ENCODE measurements at regions not wholly inside any gene's neighbourhood (a gene's known extent, or its start where the extent isn't known, plus 50 kb on each side); places are given as distances from the start of the nearest gene placed in this dataset.

DNA sequence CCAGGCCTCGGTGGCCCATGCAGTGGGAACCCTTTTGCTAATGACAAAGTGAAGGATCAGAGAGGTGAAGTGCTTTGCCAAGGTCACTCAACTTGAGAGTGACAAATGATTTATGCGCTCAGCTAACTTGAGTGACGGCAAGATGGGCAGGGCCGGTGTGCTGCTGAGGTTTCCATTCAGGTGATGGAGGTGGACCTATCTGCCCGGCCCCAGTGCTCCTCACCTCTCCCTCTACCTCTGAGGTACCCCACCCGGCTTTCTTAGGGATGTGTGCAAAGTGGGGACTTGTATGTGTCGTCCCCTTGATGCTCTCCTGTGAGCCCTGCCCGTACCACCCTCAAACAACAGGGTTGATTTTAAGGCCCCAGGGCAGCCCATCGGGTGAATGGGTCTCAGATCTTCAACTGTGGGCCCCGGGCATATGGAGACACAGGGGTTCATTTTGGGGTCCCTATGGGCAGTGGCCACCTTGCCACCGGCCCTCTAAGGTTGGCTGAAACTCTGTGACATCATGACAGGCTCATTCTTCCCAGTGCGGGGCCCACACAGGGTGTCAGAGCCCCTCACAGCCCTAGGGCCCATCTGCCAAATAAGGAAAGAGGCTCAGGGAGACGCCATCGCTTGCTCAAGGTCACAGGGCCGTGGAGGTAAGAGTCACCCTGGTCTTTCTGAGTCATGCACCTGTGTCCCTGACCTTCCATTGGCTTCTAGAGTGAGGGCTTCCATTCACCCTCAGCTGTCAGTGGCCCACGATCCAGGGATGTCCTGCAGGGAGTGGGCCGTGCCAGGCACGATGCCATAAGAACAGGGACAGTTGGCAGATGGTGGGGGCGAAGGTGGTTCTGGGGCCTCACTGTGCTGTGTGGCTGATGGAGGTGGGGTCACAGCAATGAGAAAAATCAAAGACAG, 170.6 kb upstream of the MVB12B start:
- no peak for TF ChIP-seq POLR2A (IDR thresholded peaks at IDR 0.05)
- TF ChIP-seq, protein P1, sequence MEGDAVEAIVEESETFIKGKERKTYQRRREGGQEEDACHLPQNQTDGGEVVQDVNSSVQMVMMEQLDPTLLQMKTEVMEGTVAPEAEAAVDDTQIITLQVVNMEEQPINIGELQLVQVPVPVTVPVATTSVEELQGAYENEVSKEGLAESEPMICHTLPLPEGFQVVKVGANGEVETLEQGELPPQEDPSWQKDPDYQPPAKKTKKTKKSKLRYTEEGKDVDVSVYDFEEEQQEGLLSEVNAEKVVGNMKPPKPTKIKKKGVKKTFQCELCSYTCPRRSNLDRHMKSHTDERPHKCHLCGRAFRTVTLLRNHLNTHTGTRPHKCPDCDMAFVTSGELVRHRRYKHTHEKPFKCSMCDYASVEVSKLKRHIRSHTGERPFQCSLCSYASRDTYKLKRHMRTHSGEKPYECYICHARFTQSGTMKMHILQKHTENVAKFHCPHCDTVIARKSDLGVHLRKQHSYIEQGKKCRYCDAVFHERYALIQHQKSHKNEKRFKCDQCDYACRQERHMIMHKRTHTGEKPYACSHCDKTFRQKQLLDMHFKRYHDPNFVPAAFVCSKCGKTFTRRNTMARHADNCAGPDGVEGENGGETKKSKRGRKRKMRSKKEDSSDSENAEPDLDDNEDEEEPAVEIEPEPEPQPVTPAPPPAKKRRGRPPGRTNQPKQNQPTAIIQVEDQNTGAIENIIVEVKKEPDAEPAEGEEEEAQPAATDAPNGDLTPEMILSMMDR (IDR thresholded peaks at IDR 0.05 in 4 of 5, conservative IDR thresholded peaks at IDR 0.05 in 1 of 5) = no peak
- H3K4me3 ChIP-seq = no peak overlapping the region
- no peak for ATAC-seq
- peaks cover 4 to 6% (median 6%) of the 10 kb centered on the region in 3 donors for H3K27me3 ChIP-seq
- intact Hi-C loops (cut with DNase I; ENCODE audit: low total_unique reads) = no loop called here
- in situ Hi-C loops (cut with MboI; ENCODE audit: low sequenced_read_pairs in 4 of 4) = no loop called here
- H3K36me3 ChIP-seq = no peaks in the 10 kb centered on the region
- no peaks in the 10 kb centered on the region for H3K9me3 ChIP-seq
- no peaks in the 10 kb centered on the region for H3K4me1 ChIP-seq
- no peak overlapping the region for H3K27ac ChIP-seq
- DNase-seq = no peak

GRCh38 chr9:126156898-126157297, 169.7 kb upstream of the MVB12B start:
- intact Hi-C loops (cut with DNase I; ENCODE audit: low total_unique reads) (no loop called here), in situ Hi-C loops (cut with MboI; ENCODE audit: low sequenced_read_pairs in 4 of 4) (no loop called here)
- ATAC-seq (no peak), DNase-seq (no peak)
- Histone ChIP-seq H3K9me3 (no peaks in the 10 kb centered on the region), H3K27me3 (peaks cover 6% of the 10 kb centered on the region in 3 donors), H3K4me1 (no peaks in the 10 kb centered on the region), H3K4me3 (no peak overlapping the region), H3K27ac (no peak overlapping the region), H3K36me3 (no peaks in the 10 kb centered on the region)
- TF ChIP-seq, protein P1 (IDR thresholded peaks at IDR 0.05 in 4 of 5, conservative IDR thresholded peaks at IDR 0.05 in 1 of 5) = no peak
- TF ChIP-seq POLR2A (IDR thresholded peaks at IDR 0.05) = no peak

DNA sequence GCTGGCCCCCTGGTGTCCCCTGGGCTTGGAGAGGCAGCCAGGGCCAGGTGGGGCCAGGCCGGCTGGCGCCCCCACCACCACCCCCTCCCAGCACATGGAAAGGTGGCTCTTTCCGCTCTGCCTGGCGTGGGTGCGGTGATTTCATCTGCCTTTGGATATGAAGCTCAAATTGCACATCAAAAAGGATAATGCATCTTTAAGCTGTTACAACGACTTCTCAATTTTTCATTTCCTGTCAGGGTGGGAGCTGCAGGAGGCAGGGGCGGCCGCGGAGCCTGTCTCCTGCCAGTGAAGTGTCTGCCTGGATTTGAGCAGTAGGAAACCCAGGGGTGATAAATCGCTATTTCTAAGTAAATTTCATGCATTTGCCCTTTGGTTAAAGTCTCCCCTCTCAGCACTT, 169.2 kb upstream of the MVB12B start:
- DNase-seq = no peak
- TF ChIP-seq, protein P1 (IDR thresholded peaks at IDR 0.05 in 4 of 5, conservative IDR thresholded peaks at IDR 0.05 in 1 of 5) = no peak
- TF ChIP-seq POLR2A (IDR thresholded peaks at IDR 0.05) = no peak
- no peak for ATAC-seq
- intact Hi-C loops (cut with DNase I; ENCODE audit: low total_unique reads) (no loop called here), in situ Hi-C loops (cut with MboI; ENCODE audit: low sequenced_read_pairs in 4 of 4) (no loop called here)
- Histone ChIP-seq H3K27ac (no peak overlapping the region), H3K4me3 (no peak overlapping the region), H3K36me3 (no peaks in the 10 kb centered on the region), H3K9me3 (no peaks in the 10 kb centered on the region), H3K4me1 (no peaks in the 10 kb centered on the region), H3K27me3 (peaks cover 6% of the 10 kb centered on the region in 3 donors)

DNA sequence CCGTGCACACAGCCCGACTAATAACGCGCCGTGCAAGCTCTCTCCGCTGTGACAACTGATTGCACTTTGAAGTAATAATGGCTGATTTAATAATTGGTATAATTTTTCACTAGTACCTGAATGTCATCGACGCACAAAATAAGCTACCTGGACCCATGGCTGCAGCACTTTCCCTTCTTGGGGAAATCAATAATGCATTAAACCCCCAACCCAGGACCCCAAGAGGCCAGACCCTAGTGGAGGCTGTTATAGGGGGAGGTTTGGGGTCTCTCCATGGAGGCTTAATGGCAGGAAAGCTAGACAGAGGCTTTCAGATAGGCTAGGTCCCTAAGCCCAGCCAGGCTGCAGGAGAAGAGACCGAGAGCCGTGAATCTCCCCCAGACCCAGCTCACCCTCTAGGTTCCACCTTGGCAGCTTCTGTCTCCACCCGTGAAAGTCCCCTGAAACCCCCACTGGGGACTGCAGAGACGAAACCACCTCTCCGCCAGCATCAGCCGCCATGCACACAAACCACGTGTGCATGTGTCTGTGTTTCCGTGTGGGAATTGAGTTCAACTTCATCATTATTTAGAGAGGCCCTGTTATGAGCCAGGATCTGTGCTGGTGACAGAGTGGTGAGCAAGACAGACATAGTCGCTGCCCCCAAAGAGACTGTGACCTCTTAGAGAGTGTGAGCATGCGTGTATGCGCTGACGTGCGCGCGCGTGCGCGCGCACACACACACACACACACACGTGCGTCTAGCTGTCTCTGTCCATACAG, 168.6 kb upstream of the MVB12B start:
- H3K4me1 ChIP-seq = no peaks in the 10 kb centered on the region
- intact Hi-C loops (cut with DNase I; ENCODE audit: low total_unique reads) (no loop called here), in situ Hi-C loops (cut with MboI; ENCODE audit: low sequenced_read_pairs in 4 of 4) (no loop called here)
- H3K4me3 ChIP-seq = no peak overlapping the region
- DNase-seq (no peak), ATAC-seq (no peak)
- H3K9me3 ChIP-seq = no peaks in the 10 kb centered on the region
- no peak for TF ChIP-seq POLR2A (IDR thresholded peaks at IDR 0.05)
- TF ChIP-seq, protein P1 (IDR thresholded peaks at IDR 0.05 in 4 of 5, conservative IDR thresholded peaks at IDR 0.05 in 1 of 5) = no peak
- no peak overlapping the region for H3K27ac ChIP-seq
- no peaks in the 10 kb centered on the region for H3K36me3 ChIP-seq
- H3K27me3 ChIP-seq = peaks cover 3 to 6% (median 6%) of the 10 kb centered on the region in 3 donors

Measured in gastrocnemius medialis (tissue), 4 donors.